ENCODE measurements at regions not wholly inside any gene's neighbourhood (a gene's known extent, or its start where the extent isn't known, plus 50 kb on each side); places are given as distances from the start of the nearest gene placed in this dataset.

- Histone ChIP-seq H3K4me3 (ENCODE audit: low read depth in 2 of 2, low read length in 1 of 2) (no peak overlapping the region), H2AFZ (ENCODE audit: low read depth) (no peak overlapping the region), H3F3A (replicated peaks; ENCODE audit: insufficient read depth) (no peaks in the 10 kb centered on the region), H3K4me1 (ENCODE audit: control insufficient read depth in 1 of 2, insufficient read depth in 2 of 2, low read depth in 1 of 2, low read length in 1 of 2) (peaks cover 0 to 16% of the 10 kb centered on the region in 2 experiments; a peak in 1 of 4 replicates), H3K9ac (no peak overlapping the region), H3K4me2 (no peak overlapping the region), H3K36me3 (replicated peaks in 1 of 2; ENCODE audit: control insufficient read depth in 1 of 2, insufficient read depth in 2 of 2, low read length in 1 of 2) (no peaks in the 10 kb centered on the region), H3K27me3 (ENCODE audit: insufficient read depth) (no peaks in the 10 kb centered on the region), H3K27ac (ENCODE audit: low read depth in 2 of 2, low read length in 1 of 2) (no peak overlapping the region), H3K79me2 (ENCODE audit: insufficient read depth) (no peaks in the 10 kb centered on the region), H4K20me1 (ENCODE audit: insufficient read depth) (no peaks in the 10 kb centered on the region), H3K9me3 (no peaks in the 10 kb centered on the region), H3K9me2 (no peaks in the 10 kb centered on the region)
- ChIA-PET CTCF (no interaction called here), POLR2A (no interaction called here)
- no peak for TF ChIP-seq MEF2A (IDR thresholded peaks at IDR 0.05; ENCODE audit: borderline replicate concordance, low read depth)
- peak; percentile 42; the same call in 1 of the 2 replicates for TF ChIP-seq PBX3 (IDR thresholded peaks at IDR 0.05)
- TF ChIP-seq RXRA (IDR thresholded peaks at IDR 0.05; ENCODE audit: borderline replicate concordance, low read depth) = no peak
- TF ChIP-seq TEAD4 (IDR thresholded peaks at IDR 0.05; ENCODE audit: borderline replicate concordance, insufficient read depth) = no peak
- WGBS (ENCODE audit: low lambda C conversion rate) = 28% methylated on average over 4 of the region's 4 CpGs
- DNase-seq = no peak
Observed at GRCh38 chr4:149135062-149135461, 680.6 kb downstream of the IQCM start.

- WGBS (ENCODE audit: low lambda C conversion rate) = 40% methylated on average over 5 of the region's 5 CpGs
- Histone ChIP-seq H3K27me3 (ENCODE audit: insufficient read depth) (no peaks in the 10 kb centered on the region; the same call in 1 of the 2 replicates), H3K9me3 (no peaks in the 10 kb centered on the region), H2AFZ (ENCODE audit: low read depth) (peak overlapping the region; percentile 69; the same call in 1 of the 2 replicates), H3K27ac (ENCODE audit: low read depth in 2 of 2, low read length in 1 of 2) (peak overlapping the region in 1 of 2 experiments; percentile 41; a peak in 2 of 4 replicates), H3K4me2 (no peak overlapping the region), H3K79me2 (ENCODE audit: insufficient read depth) (no peaks in the 10 kb centered on the region), H3K36me3 (replicated peaks in 1 of 2; ENCODE audit: control insufficient read depth in 1 of 2, insufficient read depth in 2 of 2, low read length in 1 of 2) (no peaks in the 10 kb centered on the region), H3F3A (replicated peaks; ENCODE audit: insufficient read depth) (peaks cover 3% of the 10 kb centered on the region), H3K4me3 (ENCODE audit: low read depth in 2 of 2, low read length in 1 of 2) (no peak overlapping the region), H4K20me1 (ENCODE audit: insufficient read depth) (no peaks in the 10 kb centered on the region), H3K9me2 (no peaks in the 10 kb centered on the region), H3K9ac (no peak overlapping the region), H3K4me1 (ENCODE audit: control insufficient read depth in 1 of 2, insufficient read depth in 2 of 2, low read depth in 1 of 2, low read length in 1 of 2) (peaks cover 0 to 14% of the 10 kb centered on the region in 2 experiments; a peak in 1 of 4 replicates)
- TF ChIP-seq ELF1 (IDR thresholded peaks at IDR 0.05) = no peak
- no peak for TF ChIP-seq CTCF (IDR thresholded peaks at IDR 0.05)
- no peak for TF ChIP-seq MXI1 (IDR thresholded peaks at IDR 0.05; ENCODE audit: low read depth, low read length)
- no peak for TF ChIP-seq TAF1 (IDR thresholded peaks at IDR 0.05; ENCODE audit: borderline replicate concordance, low read depth, low read length)
- TF ChIP-seq TCF12 (IDR thresholded peaks at IDR 0.05) = no peak
- ChIA-PET POLR2A (no interaction called here), CTCF (no interaction called here)
- DNase-seq = no peak
Observed at GRCh38 chr4:149121023-149121404, 678.8 kb upstream of the NR3C2 start.

Measured in SK-N-SH (cell line).